OCI-LY1 (cell line): ENCODE measurements at regions not wholly inside any gene's neighbourhood (a gene's known extent, or its start where the extent isn't known, plus 50 kb on each side); places are given as distances from the start of the nearest gene placed in this dataset.

ENCODE experiments used
- H2AFZ ChIP-seq: fragments of 200-600 bp; sonication (generic), shearing (Covaris generic); 2 replicates; pipeline ENCODE4 v1.6.0; 2014; ENCODE audit warnings: antibody characterized with exemption, mild to moderate bottlenecking, low read length
- H3F3A ChIP-seq: fragments of 200-600 bp; sonication (generic), shearing (Covaris generic); 2 replicates; pipeline ENCODE4 v1.6.0; 2014; ENCODE audit warnings: mild to moderate bottlenecking, antibody characterized with exemption, low read length, moderate library complexity; ENCODE audit not compliant: insufficient read depth
- H3K27ac ChIP-seq: fragments of 200-600 bp; sonication (generic); 2 replicates; pipeline ENCODE4 v1.5.1; 2014; ENCODE audit warnings: low read length, mixed run types, mild to moderate bottlenecking, low read depth; ENCODE audit not compliant: poor library complexity, severe bottlenecking
- H3K27me3 ChIP-seq: fragments of 200-600 bp; sonication (generic); 2 replicates; pipeline ENCODE4 v1.6.0; 2014; ENCODE audit warnings: antibody characterized with exemption, mild to moderate bottlenecking, low read length, moderate library complexity; ENCODE audit not compliant: insufficient read depth
- H3K36me3 ChIP-seq: fragments of 200-600 bp; sonication (generic); 2 replicates; pipeline ENCODE4 v1.6.1; 2014; ENCODE audit warnings: mild to moderate bottlenecking, antibody characterized with exemption, low read length, moderate library complexity, mixed read lengths; ENCODE audit not compliant: insufficient read depth
- H3K4me1 ChIP-seq: fragments of 200-600 bp; sonication (generic); 2 replicates; pipeline ENCODE4 v1.5.1; 2014; ENCODE audit warnings: mild to moderate bottlenecking, low read length, moderate library complexity; ENCODE audit not compliant: insufficient read depth, severe bottlenecking
- H3K4me2 ChIP-seq: fragments of 200-600 bp; sonication (generic), shearing (Covaris generic); 2 replicates; pipeline ENCODE4 v1.6.1; 2014; ENCODE audit warnings: low read length
- H3K4me3 ChIP-seq: fragments of 200-600 bp; sonication (generic); 2 replicates; pipeline ENCODE4 v1.5.1; 2014; ENCODE audit warnings: low read length, low read depth, mild to moderate bottlenecking, mixed read lengths; ENCODE audit not compliant: poor library complexity, severe bottlenecking
- H3K79me2 ChIP-seq: fragments of 200-600 bp; shearing (Covaris generic); 2 replicates; pipeline ENCODE4 v1.6.1; 2016; ENCODE audit warnings: mixed run types, low read length, mixed read lengths; ENCODE audit not compliant: insufficient read depth
- H3K9ac ChIP-seq: fragments of 200-600 bp; sonication (generic), shearing (Covaris generic); 2 replicates; pipeline ENCODE4 v1.6.1; 2014; ENCODE audit warnings: mild to moderate bottlenecking, low read length, mixed read lengths
- H3K9me2 ChIP-seq: fragments of 200-600 bp; sonication (generic), shearing (Covaris generic); 2 replicates; pipeline ENCODE4 v1.6.1; 2014; ENCODE audit warnings: low read depth, mild to moderate bottlenecking, low read length, mixed read lengths
- H3K9me3 ChIP-seq: fragments of 200-600 bp; shearing (Covaris generic); 2 replicates; pipeline ENCODE4 v1.6.1; 2014; ENCODE audit warnings: low read length, mixed read lengths
- H4K20me1 ChIP-seq: fragments of 200-600 bp; sonication (generic), shearing (Covaris generic); 2 replicates; pipeline ENCODE4 v1.6.0; 2016; ENCODE audit warnings: mild to moderate bottlenecking, low read length; ENCODE audit not compliant: insufficient read depth
- EZH2 ChIP-seq: fragments of 200-600 bp; sonication (generic), shearing (Covaris generic); IDR thresholded peaks from 2 replicates; pipeline ENCODE4 v1.8.0; 2017; ENCODE audit warnings: borderline replicate concordance, mixed run types, mild to moderate bottlenecking, antibody characterized with exemption, low read length, moderate library complexity, mixed read lengths
- TF ChIP-seq, protein P1 (sequence below): fragments of 200-600 bp; sonication (generic), shearing (Covaris generic); IDR thresholded peaks from 2 replicates; pipeline ENCODE4 v1.5.1; 2017; ENCODE audit warnings: mild to moderate bottlenecking, antibody characterized with exemption, low read length, moderate library complexity, mixed read lengths

DNA sequence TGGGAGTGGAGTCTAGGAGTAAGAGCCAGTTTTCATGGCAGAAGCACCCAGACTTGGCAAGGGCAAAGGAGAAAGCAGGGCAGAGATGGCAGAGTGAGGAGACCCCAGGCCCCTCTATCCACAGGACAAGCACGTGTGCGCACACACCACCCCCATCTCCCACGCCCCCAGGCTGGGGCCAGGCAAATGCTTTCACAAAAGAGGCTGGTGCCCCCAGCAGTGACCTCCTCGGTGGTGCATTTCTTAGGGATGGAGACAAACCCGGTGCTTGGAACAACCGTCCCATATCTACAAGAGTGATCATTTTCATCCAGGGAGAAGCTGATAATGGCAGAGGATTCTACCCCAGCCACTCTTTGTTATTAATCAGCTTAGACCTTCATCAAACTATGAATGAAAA is 62.0 kb downstream of the KCNF1 start:
- no peaks in the 10 kb centered on the region for H3F3A ChIP-seq
- no peak overlapping the region for H3K27ac ChIP-seq
- no peak overlapping the region for H3K9ac ChIP-seq
- H3K9me3 ChIP-seq, result no peaks in the 10 kb centered on the region
- no peaks in the 10 kb centered on the region for H3K9me2 ChIP-seq
- H3K4me2 ChIP-seq, result no peak overlapping the region
- no peak for TF ChIP-seq EZH2
- TF ChIP-seq, protein P1, sequence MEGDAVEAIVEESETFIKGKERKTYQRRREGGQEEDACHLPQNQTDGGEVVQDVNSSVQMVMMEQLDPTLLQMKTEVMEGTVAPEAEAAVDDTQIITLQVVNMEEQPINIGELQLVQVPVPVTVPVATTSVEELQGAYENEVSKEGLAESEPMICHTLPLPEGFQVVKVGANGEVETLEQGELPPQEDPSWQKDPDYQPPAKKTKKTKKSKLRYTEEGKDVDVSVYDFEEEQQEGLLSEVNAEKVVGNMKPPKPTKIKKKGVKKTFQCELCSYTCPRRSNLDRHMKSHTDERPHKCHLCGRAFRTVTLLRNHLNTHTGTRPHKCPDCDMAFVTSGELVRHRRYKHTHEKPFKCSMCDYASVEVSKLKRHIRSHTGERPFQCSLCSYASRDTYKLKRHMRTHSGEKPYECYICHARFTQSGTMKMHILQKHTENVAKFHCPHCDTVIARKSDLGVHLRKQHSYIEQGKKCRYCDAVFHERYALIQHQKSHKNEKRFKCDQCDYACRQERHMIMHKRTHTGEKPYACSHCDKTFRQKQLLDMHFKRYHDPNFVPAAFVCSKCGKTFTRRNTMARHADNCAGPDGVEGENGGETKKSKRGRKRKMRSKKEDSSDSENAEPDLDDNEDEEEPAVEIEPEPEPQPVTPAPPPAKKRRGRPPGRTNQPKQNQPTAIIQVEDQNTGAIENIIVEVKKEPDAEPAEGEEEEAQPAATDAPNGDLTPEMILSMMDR, result no peak
- H3K27me3 ChIP-seq, result no peaks in the 10 kb centered on the region; the same call in 1 of the 2 replicates
- no peaks in the 10 kb centered on the region for H3K36me3 ChIP-seq
- H3K4me1 ChIP-seq, result no peaks in the 10 kb centered on the region
- H2AFZ ChIP-seq, result no peak overlapping the region
- H3K79me2 ChIP-seq, result no peaks in the 10 kb centered on the region
- no peak overlapping the region for H3K4me3 ChIP-seq
- no peaks in the 10 kb centered on the region for H4K20me1 ChIP-seq

DNA sequence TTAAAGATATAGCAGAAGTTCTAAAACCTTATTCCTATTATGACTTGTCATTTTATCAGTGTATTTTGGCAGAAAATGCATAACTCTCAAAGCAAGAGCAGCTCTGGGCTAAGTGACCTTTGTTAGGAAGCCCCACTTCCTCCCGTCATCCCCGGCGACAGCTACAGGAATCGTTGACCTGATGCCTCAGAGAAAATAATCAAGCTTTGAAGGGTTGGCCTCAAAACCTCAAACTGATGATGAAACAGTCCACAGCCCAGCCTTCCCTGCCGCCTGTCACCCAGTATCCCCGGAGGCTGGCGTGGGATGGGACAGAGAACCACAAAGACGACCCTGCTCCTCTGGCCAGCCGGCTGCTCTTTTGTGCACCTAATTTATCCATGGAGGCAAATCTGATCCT is 65.3 kb downstream of the KCNF1 start:
- Histone ChIP-seq H3K27ac (no peak overlapping the region), H3K9me3 (no peaks in the 10 kb centered on the region), H3K27me3 (no peaks in the 10 kb centered on the region), H3K36me3 (no peaks in the 10 kb centered on the region), H3K9me2 (no peaks in the 10 kb centered on the region), H3K4me2 (no peak overlapping the region), H3K4me3 (no peak overlapping the region), H3F3A (no peaks in the 10 kb centered on the region), H4K20me1 (no peaks in the 10 kb centered on the region), H3K4me1 (no peaks in the 10 kb centered on the region), H2AFZ (no peak overlapping the region), H3K9ac (no peak overlapping the region), H3K79me2 (no peaks in the 10 kb centered on the region)
- no peak for TF ChIP-seq EZH2
- TF ChIP-seq, protein P1, result no peak

DNA sequence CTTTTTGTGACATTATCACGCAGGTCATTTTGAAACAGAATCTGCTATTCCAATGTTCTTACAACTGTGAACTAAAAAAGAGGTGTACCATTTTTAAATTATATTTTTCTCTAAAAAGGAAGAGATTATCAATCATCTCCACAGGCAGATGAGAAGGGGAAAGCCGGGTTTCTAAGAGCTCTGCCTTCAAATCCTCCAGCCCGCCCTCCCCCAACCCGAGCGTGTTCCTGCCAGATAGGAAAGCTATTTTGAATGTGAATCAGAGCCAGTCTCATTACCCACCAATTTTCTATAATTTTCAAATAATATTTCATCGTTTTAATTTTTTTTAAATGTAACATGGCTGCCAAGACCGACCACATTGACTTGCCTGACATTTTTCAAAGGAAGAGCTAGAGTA is 65.9 kb downstream of the KCNF1 start:
- Histone ChIP-seq H3K9ac (no peak overlapping the region), H4K20me1 (no peaks in the 10 kb centered on the region), H3K27me3 (no peaks in the 10 kb centered on the region), H3K4me1 (no peaks in the 10 kb centered on the region), H2AFZ (no peak overlapping the region), H3K4me2 (no peak overlapping the region), H3K27ac (no peak overlapping the region), H3F3A (no peaks in the 10 kb centered on the region), H3K79me2 (no peaks in the 10 kb centered on the region), H3K9me3 (no peaks in the 10 kb centered on the region), H3K9me2 (no peaks in the 10 kb centered on the region), H3K36me3 (no peaks in the 10 kb centered on the region), H3K4me3 (no peak overlapping the region)
- TF ChIP-seq, protein P1, result no peak
- TF ChIP-seq EZH2, result no peak
